ENCODE measurements at regions not wholly inside any gene's neighbourhood (a gene's known extent, or its start where the extent isn't known, plus 50 kb on each side); places are given as distances from the start of the nearest gene placed in this dataset.

DNA sequence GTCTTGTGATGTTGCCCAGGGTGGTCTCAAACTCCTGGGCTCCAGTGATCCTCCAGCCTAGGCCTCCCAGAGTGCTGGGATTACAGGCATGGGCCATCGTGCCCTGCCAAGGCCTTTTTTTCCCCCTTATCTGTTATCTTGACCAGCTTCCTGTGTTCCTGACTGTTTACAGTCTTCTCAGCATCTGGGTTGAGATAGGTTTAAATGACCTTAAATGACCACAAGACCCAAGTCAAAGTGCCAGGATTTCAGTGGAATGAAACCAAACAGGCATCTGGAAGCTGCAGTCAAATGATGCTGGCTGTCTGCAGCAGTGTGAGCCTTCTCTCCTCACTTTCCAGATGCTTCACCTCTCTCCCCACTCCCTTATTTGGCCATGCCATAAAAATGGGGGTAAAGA, 114.2 kb upstream of the CLDN10 start:
- TF ChIP-seq, protein P1, sequence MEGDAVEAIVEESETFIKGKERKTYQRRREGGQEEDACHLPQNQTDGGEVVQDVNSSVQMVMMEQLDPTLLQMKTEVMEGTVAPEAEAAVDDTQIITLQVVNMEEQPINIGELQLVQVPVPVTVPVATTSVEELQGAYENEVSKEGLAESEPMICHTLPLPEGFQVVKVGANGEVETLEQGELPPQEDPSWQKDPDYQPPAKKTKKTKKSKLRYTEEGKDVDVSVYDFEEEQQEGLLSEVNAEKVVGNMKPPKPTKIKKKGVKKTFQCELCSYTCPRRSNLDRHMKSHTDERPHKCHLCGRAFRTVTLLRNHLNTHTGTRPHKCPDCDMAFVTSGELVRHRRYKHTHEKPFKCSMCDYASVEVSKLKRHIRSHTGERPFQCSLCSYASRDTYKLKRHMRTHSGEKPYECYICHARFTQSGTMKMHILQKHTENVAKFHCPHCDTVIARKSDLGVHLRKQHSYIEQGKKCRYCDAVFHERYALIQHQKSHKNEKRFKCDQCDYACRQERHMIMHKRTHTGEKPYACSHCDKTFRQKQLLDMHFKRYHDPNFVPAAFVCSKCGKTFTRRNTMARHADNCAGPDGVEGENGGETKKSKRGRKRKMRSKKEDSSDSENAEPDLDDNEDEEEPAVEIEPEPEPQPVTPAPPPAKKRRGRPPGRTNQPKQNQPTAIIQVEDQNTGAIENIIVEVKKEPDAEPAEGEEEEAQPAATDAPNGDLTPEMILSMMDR (IDR thresholded peaks at IDR 0.05 in 8 of 11, conservative IDR thresholded peaks at IDR 0.05 in 3 of 11) = no peak
- TF ChIP-seq POLR2A (IDR thresholded peaks at IDR 0.05) = no peak

Measured in spleen (tissue), 7 donors.